GM21529 (cell line): ENCODE measurements at regions not wholly inside any gene's neighbourhood (a gene's known extent, or its start where the extent isn't known, plus 50 kb on each side); places are given as distances from the start of the nearest gene placed in this dataset.

ENCODE experiments used
- ATAC-seq: cut with Tn5 transposase; IDR thresholded peaks from one replicate; pipeline ENCODE4 v1.9.1; 2021; ENCODE audit not compliant: unreplicated experiment

DNA sequence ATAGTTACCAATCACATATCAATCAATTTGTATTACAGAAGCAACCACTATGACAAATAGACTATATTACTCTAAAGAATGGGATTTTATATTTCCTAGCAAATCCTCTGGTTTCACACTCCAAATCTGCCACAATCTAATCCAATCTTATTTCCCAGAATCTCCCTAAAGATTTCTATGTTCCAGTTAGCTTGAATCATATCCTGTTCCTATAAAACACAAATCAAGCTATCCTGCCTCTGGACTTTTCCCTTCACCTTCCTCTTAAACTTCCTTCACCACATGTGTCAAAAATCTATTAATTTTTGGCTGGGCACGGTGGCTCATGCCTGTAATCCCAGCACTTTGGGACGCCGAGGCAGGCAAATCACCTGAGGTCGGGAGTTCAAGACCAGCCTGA is 50.0 kb downstream of the PIK3C2A start:
- ATAC-seq = no peak

DNA sequence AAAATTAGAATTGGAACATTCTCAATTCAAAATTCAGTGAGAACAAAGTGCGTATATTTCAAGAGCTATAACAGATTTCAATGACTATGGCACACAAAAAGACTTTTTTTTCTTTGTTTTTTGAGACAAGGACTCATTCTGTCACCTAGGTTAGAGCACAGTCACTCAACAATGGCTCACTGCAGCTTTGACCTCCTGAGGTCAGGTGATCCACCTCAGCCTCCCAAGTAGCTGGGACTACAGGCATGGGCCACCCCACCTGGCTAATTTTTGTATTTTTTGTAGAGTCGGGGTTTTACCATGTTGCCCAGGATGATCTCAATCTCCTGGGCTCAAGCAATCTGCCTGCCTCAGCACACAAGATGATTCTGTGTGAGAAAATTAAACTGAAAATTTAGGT is 51.5 kb downstream of the PIK3C2A start:
- no peak for ATAC-seq

DNA sequence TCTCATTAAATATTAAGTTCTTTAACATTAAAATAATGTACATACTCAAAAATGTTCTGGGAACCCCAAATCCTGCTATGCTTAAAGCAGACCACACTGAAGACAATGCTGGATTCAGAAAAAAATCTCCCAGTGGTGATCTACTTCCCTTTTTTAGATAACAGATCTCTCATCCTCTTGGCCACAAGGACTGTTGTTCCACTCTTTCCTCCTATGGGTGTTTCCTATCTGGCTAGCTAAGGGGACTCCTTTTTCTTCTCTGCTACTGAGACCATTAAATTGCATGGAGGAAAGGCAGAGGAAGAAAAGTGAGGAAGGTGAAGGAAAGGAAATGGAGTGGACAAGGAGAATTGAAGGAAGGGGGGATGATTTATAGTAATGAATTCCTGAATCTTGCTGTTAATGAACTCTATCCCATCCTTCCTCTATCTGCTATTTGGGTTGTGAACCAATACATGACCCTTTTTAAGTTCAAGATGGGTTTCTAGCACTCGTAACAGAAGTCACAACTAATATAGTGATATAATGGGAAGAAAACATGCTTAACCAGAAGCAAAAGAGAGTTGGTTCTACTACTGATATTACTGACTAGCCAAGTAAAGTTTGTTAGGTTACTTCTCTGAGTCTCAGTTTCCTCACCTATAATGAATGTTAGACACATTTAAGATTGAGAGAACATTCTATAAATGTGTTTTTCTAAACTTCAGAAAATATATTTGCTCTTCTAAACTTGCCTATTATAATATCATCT is 53.2 kb downstream of the PIK3C2A start:
- ATAC-seq = peak; percentile 78

DNA sequence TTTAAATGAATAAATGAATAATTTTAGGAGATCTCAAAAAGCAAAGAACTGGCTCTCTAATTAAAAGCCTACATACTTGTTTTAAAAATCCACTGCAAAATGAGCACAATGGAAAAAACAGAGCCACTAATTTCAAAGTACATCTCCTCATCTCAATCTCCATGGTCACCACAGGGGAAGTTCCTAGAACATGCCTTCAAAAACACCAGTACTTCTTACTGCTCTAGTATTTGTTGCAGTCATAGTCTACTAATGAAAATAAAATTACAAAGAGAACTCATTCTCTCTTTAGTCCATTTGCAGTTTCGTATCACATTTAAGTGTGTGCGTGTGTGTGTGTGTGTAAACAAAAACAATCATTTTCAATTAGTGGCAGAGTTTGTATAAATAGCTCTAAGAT is 54.0 kb downstream of the PIK3C2A start:
- no peak for ATAC-seq

DNA sequence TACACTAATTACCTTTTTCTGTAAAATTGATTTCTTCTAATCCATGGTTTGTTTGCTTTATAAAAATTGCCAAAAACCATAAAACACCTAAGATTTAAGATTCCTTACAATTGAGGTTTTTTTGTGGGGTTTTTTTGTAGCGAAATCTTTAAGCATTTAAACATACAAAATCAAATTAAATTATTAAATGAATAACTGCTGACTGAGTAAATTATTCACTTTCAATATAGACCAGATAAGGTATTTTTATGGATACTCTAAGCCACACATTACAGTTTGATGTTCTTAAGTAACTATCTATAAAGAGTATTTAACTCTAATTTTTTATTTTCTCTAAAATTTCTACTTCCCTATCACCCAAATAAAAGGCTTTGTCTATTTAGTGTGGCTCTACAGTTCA is 55.5 kb downstream of the PIK3C2A start:
- ATAC-seq = no peak

DNA sequence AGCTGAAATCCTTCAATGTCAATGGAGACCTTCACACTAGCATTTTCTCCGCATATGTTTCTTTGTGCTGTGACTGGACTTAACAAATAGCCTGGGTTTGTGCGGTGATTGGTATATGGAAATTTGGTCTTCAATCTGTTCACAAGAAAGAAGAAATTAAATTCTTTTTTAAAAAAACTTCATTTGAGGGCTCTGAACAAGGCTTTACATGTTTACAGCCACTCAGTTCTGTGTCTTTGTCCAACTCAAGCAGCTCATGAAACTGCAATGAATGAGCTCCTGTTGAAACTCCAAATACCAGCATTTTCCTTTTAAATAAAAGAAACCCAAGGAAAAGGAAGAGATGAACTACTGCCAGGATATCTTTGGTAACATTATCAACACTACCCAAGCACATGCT is 57.3 kb downstream of the PIK3C2A start:
- ATAC-seq = no peak

DNA sequence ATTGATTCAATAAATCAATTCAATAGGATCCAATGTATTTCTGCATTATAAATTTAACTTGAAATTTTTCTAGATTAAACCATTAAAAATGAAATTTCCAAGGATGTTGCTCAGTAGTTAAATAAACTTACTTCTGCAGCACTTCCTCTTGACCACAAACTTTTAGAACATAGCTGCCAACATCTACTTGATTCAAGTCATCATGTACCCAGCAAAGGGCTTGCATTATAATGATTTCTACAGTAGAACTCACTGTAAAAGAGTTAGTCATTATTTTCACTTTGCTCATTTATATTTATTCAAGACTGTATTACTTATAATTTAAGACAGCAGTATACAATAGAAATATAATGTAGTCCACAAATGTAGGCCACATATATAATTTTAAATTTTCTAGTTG is 59.2 kb downstream of the PIK3C2A start:
- no peak for ATAC-seq

DNA sequence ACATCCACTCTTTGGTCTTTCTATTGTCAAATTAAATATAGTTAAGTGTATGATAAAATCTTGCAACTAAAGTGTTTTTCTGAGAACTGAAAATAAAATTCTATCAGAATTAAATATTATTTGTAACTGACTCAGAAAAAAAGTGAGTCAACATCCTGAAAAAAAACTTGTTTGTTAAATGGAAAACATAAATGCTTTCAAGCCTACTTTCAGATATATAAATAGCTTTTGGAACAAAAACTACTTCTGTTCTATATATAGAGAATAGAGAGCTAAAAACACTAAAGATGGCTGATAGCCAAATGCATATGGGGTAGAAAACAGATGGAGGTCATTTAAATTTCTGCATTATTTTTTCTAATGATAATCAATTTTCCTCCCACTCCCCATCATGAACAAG is 61.8 kb downstream of the PIK3C2A start:
- ATAC-seq = no peak

DNA sequence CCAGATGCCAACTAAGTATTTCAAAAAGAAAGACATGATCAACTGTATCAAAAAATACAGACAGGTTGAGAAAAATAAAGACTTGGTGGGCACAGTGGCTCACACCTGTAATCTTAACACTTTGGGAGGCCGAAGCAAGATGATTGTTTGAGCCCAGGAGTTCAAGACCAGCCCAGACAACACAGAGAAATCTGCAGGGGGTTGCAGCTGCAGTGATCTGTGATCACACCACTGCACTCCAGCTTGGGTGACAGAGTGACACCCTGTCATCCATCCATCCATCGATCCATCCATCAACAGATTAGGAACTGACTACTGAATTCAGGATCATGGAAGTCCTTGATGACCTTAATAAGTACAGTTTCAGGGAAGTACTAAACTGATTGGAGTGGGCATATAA is 65.0 kb upstream of the RPS13 start:
- no peak for ATAC-seq

DNA sequence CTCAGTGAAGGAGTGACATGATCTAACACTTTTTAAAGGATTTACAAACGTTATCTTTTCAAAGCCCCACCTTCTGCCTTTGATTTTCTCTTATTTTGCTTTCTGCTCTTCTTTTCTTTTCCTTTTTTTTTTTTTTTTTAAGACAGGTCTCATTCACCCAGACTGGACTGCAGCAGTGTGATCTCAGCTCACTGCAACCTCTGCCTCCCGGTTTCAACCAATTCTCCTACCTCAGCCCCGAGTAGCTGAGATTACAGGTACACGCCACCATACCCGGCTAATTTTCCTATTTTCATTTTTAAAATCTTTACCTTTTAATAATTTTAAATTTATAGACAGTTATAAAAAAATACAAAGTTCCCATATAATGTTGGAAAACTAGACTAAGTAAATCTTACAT is 63.7 kb upstream of the RPS13 start:
- ATAC-seq = no peak

DNA sequence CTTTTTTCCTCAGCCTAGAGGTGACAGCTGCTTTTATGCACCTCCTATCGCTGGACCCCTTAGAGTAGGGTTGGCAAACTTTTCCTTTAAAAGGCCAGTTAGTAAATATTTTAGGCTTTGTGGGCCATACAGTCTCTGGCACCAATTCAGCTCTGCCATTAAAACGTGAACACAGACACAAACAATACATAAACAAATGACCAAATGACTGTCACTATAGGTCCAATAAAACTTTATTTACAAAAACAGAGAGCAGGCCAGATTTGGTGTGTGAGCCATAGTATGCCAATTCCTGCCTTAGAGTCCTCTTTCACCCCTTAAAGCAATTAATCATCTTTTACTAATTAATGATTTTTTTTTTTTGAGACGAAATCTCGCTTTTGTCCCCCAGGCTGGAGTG is 61.1 kb upstream of the RPS13 start:
- ATAC-seq = no peak

DNA sequence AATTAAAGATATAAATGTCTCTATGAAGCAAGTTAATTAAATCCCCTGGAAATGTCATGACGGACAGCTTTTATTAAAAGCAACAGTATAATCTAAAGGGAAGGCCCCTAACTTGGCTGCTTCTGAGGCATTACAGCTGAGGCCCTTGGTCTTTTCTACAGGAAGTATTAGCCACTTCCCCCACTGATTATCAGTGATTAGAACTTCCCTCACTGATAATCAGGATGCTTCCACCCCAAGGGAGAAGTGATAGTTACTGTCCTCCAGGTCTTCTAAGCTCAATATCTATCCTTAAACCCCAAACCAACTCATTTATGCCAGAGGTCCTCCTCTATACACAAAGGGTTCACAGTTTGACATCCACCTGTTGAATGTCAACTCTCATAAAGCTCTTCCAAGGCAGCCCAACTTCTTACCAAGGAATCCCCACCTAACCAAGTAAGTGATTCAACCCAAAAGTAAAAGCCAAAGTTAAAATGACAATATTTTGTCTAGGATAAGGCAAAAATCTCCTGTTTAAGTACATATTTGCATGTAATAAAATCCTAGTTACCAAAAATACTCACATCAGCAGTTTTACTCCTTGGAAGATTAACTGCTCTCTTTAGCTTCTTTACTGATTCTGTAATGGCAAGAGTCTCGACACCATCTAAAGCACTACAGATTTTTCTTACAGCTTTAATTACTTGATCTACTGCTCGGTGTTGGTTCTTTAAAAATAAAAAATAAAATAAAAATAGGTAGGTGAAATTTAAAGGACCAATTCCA is 58.6 kb upstream of the RPS13 start:
- ATAC-seq = no peak

DNA sequence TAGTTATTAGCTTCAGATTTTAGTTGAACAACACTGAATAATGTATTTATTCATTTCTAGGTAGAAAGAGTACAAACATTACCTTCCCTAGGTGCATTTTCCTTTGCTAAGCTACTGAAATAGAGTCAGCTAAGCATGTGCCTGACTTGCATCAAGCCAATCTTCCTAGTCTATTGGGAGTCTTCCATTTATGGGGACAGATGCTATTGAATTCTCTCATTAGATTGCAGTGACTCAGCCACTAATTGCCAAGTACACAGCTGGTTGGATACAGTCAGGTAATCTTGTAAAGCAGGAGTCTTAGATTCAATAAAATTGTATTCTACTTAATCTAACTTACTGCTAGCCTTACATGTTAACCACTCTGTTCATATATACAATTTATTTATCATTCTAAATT is 55.2 kb upstream of the RPS13 start:
- ATAC-seq = no peak

DNA sequence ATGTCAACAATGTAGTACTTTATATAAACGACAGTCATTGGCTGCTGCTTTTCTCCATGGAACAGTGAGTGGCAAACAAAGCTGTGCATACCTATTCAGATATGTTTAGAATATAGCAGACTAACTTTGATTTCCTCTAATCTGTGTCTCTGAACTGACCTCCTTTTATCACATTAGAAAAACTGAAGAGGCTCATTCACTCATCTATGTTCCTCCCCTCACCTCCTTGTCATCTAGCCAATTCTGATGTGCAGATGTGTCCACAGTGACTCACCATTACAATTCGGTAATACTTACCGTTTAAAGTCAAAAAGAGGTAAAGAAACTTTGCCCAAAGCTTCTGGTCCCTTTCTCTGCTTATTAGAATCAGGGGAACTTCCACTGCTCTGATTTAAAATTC is 51.5 kb upstream of the RPS13 start:
- no peak for ATAC-seq
